H9 (cell line): ENCODE measurements at regions not wholly inside any gene's neighbourhood (a gene's known extent, or its start where the extent isn't known, plus 50 kb on each side); places are given as distances from the start of the nearest gene placed in this dataset.

Experiments
- DNase-seq: peaks from one replicate; pipeline ENCODE4 v3.0.0-alpha.2; 2017
- H2AFZ ChIP-seq: one replicate; pipeline ENCODE4 v1.6.1; 2013; ENCODE audit warnings: mild to moderate bottlenecking, low read length, control low read depth, moderate library complexity
- H2AK5ac ChIP-seq: 2 replicates; pipeline ENCODE4 v1.6.1; 2013; ENCODE audit warnings: low read length, control low read depth, mixed read lengths; ENCODE audit not compliant: insufficient read length
- H2BK120ac ChIP-seq: one replicate; pipeline ENCODE4 v1.6.1; 2013; ENCODE audit warnings: low read depth, mild to moderate bottlenecking, low read length, control low read depth, inconsistent platforms; ENCODE audit not compliant: poor library complexity, severe bottlenecking
- H2BK12ac ChIP-seq: 2 replicates; pipeline ENCODE4 v1.6.1; 2013; ENCODE audit warnings: low read length, control low read depth, mixed read lengths, low read depth; ENCODE audit not compliant: insufficient read length
- H2BK15ac ChIP-seq: 2 replicates; pipeline ENCODE4 v1.6.1; 2013; ENCODE audit warnings: low read depth, low read length, control low read depth
- H2BK20ac ChIP-seq: one replicate; pipeline ENCODE4 v1.6.1; 2013; ENCODE audit warnings: low read depth, mild to moderate bottlenecking, low read length, control low read depth, inconsistent platforms; ENCODE audit not compliant: poor library complexity, severe bottlenecking
- H2BK5ac ChIP-seq: 2 replicates; pipeline ENCODE4 v1.6.1; 2013; ENCODE audit warnings: low read length, control low read depth, mixed read lengths; ENCODE audit not compliant: insufficient read length
- H3K14ac ChIP-seq: 2 replicates; pipeline ENCODE4 v1.6.1; 2013; ENCODE audit warnings: low read length, control low read depth; ENCODE audit not compliant: insufficient read depth
- H3K18ac ChIP-seq: 2 replicates; pipeline ENCODE4 v1.6.1; 2013; ENCODE audit warnings: low read depth, mild to moderate bottlenecking, mixed read lengths, low read length, control low read depth; ENCODE audit not compliant: insufficient read length
- H3K23ac ChIP-seq: 2 replicates; pipeline ENCODE4 v1.6.1; 2013; ENCODE audit warnings: low read length, control low read depth, mixed read lengths, low read depth; ENCODE audit not compliant: insufficient read length
- H3K23me2 ChIP-seq: 2 replicates; pipeline ENCODE4 v1.6.1; 2013; ENCODE audit warnings: low read depth, mild to moderate bottlenecking, mixed read lengths, low read length, control low read depth; ENCODE audit not compliant: insufficient read length, poor library complexity, severe bottlenecking
- H3K27ac ChIP-seq: 2 replicates; pipeline ENCODE4 v1.5.1; 2013; ENCODE audit warnings: low read length, control low read depth, mixed read lengths, low read depth; ENCODE audit not compliant: insufficient read length
- H3K27me3 ChIP-seq: 2 replicates; pipeline ENCODE4 v1.6.1; 2013; ENCODE audit warnings: low read length, control low read depth, inconsistent platforms; ENCODE audit not compliant: insufficient read depth
- H3K4ac ChIP-seq: 2 replicates; pipeline ENCODE4 v1.6.1; 2013; ENCODE audit warnings: low read depth, mild to moderate bottlenecking, control low read depth, inconsistent platforms, low read length, moderate library complexity
- H3K4me1 ChIP-seq: 2 replicates; pipeline ENCODE4 v1.6.1; 2013; ENCODE audit warnings: low read length, control low read depth, inconsistent platforms; ENCODE audit not compliant: insufficient read depth
- H3K4me2 ChIP-seq: 2 replicates; pipeline ENCODE4 v1.6.1; 2013; ENCODE audit warnings: low read length, control low read depth, mixed read lengths; ENCODE audit not compliant: insufficient read length, insufficient read depth
- H3K56ac ChIP-seq: 2 replicates; pipeline ENCODE4 v1.6.1; 2013; ENCODE audit warnings: low read depth, mild to moderate bottlenecking, mixed read lengths, low read length, control low read depth; ENCODE audit not compliant: insufficient read length
- H3K79me1 ChIP-seq: 2 replicates; pipeline ENCODE4 v1.6.1; 2013; ENCODE audit warnings: low read depth, mild to moderate bottlenecking, moderate library complexity, low read length, control low read depth, inconsistent platforms; ENCODE audit not compliant: insufficient read depth, poor library complexity, severe bottlenecking
- H3K79me2 ChIP-seq: 2 replicates; pipeline ENCODE4 v1.6.1; 2013; ENCODE audit warnings: low read length, control low read depth, inconsistent platforms; ENCODE audit not compliant: insufficient read depth
- H3K9ac ChIP-seq: 2 replicates; pipeline ENCODE4 v1.6.1; 2013; ENCODE audit warnings: low read length, control low read depth, mixed read lengths; ENCODE audit not compliant: insufficient read length; ENCODE audit errors: extremely low read depth
- H3K9me3 ChIP-seq: one replicate; pipeline ENCODE4 v1.6.1; 2013; ENCODE audit warnings: low read depth, low read length, inconsistent platforms; ENCODE audit not compliant: control insufficient read depth
- H3T11ph ChIP-seq: one replicate; pipeline ENCODE4 v1.6.1; 2013; ENCODE audit warnings: mild to moderate bottlenecking, low read length, control low read depth, inconsistent platforms
- H4K20me1 ChIP-seq: one replicate; pipeline ENCODE4 v1.6.1; 2013; ENCODE audit not compliant: control insufficient read depth, insufficient read length, insufficient read depth
- H4K5ac ChIP-seq: 2 replicates; pipeline ENCODE4 v1.6.1; 2013; ENCODE audit warnings: low read depth, mild to moderate bottlenecking, mixed read lengths, low read length, control low read depth; ENCODE audit not compliant: insufficient read length
- H4K8ac ChIP-seq: replicated peaks from 2 replicates; pipeline ENCODE4 v1.6.1; 2013; ENCODE audit warnings: low read length, control low read depth, mixed read lengths, low read depth; ENCODE audit not compliant: insufficient read length
- H4K91ac ChIP-seq: 2 replicates; pipeline ENCODE4 v1.6.1; 2013; ENCODE audit warnings: low read depth, mild to moderate bottlenecking, moderate library complexity, mixed read lengths, low read length, control low read depth; ENCODE audit not compliant: insufficient read length
- H3K27ac Mint-ChIP-seq, 3 experiments: 2 replicates in 2 of 3; 3 replicates in 1 of 3; pipeline ENCODE4 v1.8.0; 2020 to 2021; ENCODE audit warnings: mixed read lengths in 3 of 3, mild to moderate bottlenecking in 1 of 3, moderate library complexity in 1 of 3
- H3K27me3 Mint-ChIP-seq: 2 replicates; pipeline ENCODE4 v1.8.0; 2021; ENCODE audit warnings: low read depth, mild to moderate bottlenecking, moderate library complexity, mixed read lengths
- H3K36me3 Mint-ChIP-seq, 3 experiments: 2 replicates in 2 of 3; 3 replicates in 1 of 3; pipeline ENCODE4 v1.8.0; 2020 to 2021; ENCODE audit warnings: low read depth in 3 of 3, mixed read lengths in 3 of 3; ENCODE audit not compliant: insufficient read depth in 1 of 3
- H3K4me1 Mint-ChIP-seq, 2 experiments: 2 replicates each; pipeline ENCODE4 v1.8.0; 2020; ENCODE audit warnings: mixed read lengths in 2 of 2
- H3K4me3 Mint-ChIP-seq, 2 experiments: 2 replicates in 1 of 2; 3 replicates in 1 of 2; pipeline ENCODE4 v1.8.0; 2020 to 2021; ENCODE audit warnings: mild to moderate bottlenecking in 2 of 2, mixed read lengths in 2 of 2, moderate library complexity in 1 of 2
- H3K9me3 Mint-ChIP-seq, 2 experiments: 2 replicates in 1 of 2; 3 replicates in 1 of 2; pipeline ENCODE4 v1.8.0; 2020; ENCODE audit warnings: mild to moderate bottlenecking in 2 of 2, mixed read lengths in 2 of 2, moderate library complexity in 1 of 2
- CTCF ChIP-seq: fragments of 200-600 bp; sonication (generic); conservative IDR thresholded peaks from 3 replicates; pipeline ENCODE4 v1.8.0; 2021; ENCODE audit warnings: antibody characterized with exemption, mild to moderate bottlenecking
- WGBS: extraction: QIAGEN DNeasy Blood & Tissue Kit; methylation state at CpG from one replicate; pipeline ENCODE4 v1.1.7; 2013; ENCODE audit warnings: missing lambda C conversion rate, low lambda C conversion rate, mixed read lengths; ENCODE audit not compliant: insufficient read length; ENCODE audit errors: extremely low coverage; 5-methylcytosine and 5-hydroxymethylcytosine counted together

DNA sequence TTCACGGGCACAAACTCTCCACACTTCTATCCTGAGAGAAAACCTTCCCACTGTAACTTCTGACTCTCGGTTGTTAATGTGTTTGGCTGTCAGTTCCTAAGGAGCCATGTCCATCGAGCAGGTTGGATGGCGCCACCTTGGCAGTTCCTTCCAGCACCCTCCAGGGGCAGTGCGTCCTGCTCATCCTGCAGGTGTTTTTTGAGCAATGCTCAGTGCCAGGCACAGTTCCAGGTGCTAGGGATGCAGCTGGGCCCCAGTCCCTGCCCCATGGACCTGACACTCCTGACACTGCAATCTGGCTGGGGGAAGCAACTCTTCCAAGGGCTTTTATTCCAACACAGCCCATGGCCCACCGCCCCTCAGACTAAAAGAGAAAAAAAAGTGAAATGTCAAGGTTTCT lies 376.4 kb downstream of the PREX1 start:
- no peak overlapping the region for H2BK12ac ChIP-seq
- no peak overlapping the region for H4K8ac ChIP-seq
- no peaks in the 10 kb centered on the region for H3K4me1 ChIP-seq
- no peaks in the 10 kb centered on the region for H4K20me1 ChIP-seq
- H3K23me2 ChIP-seq = no peaks in the 10 kb centered on the region
- Mint-ChIP-seq H3K27ac (no peak overlapping the region), H3K4me1 (peaks cover 10 to 14% of the 10 kb centered on the region in 2 experiments), H3K36me3 (no peaks in the 10 kb centered on the region), H3K27me3 (peaks cover 6% of the 10 kb centered on the region), H3K4me3 (no peak overlapping the region), H3K9me3 (peaks cover 0 to 2% of the 10 kb centered on the region in 2 experiments; a peak in 2 of 5 replicates)
- H3K14ac ChIP-seq = no peak overlapping the region
- H3K79me2 ChIP-seq = no peaks in the 10 kb centered on the region
- no peak overlapping the region for H3K4ac ChIP-seq
- no peaks in the 10 kb centered on the region for H3K9me3 ChIP-seq
- no peak overlapping the region for H2BK120ac ChIP-seq
- no CpG with 5 or more reads among the region's 6 CpGs for WGBS
- no peak overlapping the region for H3K27ac ChIP-seq
- no peak overlapping the region for H4K91ac ChIP-seq
- no peak overlapping the region for H2BK5ac ChIP-seq
- H3T11ph ChIP-seq = no peak overlapping the region
- no peak overlapping the region for H2BK15ac ChIP-seq
- H3K56ac ChIP-seq = no peak overlapping the region
- no peak overlapping the region for H3K23ac ChIP-seq
- peak; percentile 51 for TF ChIP-seq CTCF
- no peak overlapping the region for H2AK5ac ChIP-seq
- no peak overlapping the region for H4K5ac ChIP-seq
- H3K79me1 ChIP-seq = no peaks in the 10 kb centered on the region
- no peak overlapping the region for H3K4me2 ChIP-seq
- H3K9ac ChIP-seq = no peak overlapping the region
- H2AFZ ChIP-seq = no peak overlapping the region
- H3K27me3 ChIP-seq = no peaks in the 10 kb centered on the region
- H3K18ac ChIP-seq = no peak overlapping the region
- no peak for DNase-seq
- no peak overlapping the region for H2BK20ac ChIP-seq
